ENCODE measurements at regions not wholly inside any gene's neighbourhood (a gene's known extent, or its start where the extent isn't known, plus 50 kb on each side); places are given as distances from the start of the nearest gene placed in this dataset.

GRCh38 chr2:133937669-133938068 lies 316.2 kb upstream of the MGAT5 start:
- no peak for DNase-seq (ENCODE audit: low read depth)
- TF ChIP-seq CTCF (IDR thresholded peaks at IDR 0.05; ENCODE audit: low read depth, low read length, missing control alignments) = no peak
- H3K4me3 ChIP-seq (ENCODE audit: low read depth, low read length) = no peak overlapping the region

- DNase-seq (ENCODE audit: low read depth) = no peak
- no peak for TF ChIP-seq CTCF (IDR thresholded peaks at IDR 0.05; ENCODE audit: low read depth, low read length, missing control alignments)
Measured at GRCh38 chr2:133940134-133940533, 313.7 kb upstream of the MGAT5 start.

GRCh38 chr2:133941666-133942065 lies 312.2 kb upstream of the MGAT5 start:
- DNase-seq (ENCODE audit: low read depth) = no peak
- no peak for TF ChIP-seq CTCF (IDR thresholded peaks at IDR 0.05; ENCODE audit: low read depth, low read length, missing control alignments)
- H3K4me3 ChIP-seq (ENCODE audit: low read depth, low read length) = no peak overlapping the region

More at GRCh38 chr2:133940134-133940533, 313.7 kb upstream of the MGAT5 start:
- H3K4me3 ChIP-seq (ENCODE audit: low read depth, low read length) = no peak overlapping the region

- no peak for TF ChIP-seq CTCF (IDR thresholded peaks at IDR 0.05; ENCODE audit: low read depth, low read length, missing control alignments)
- DNase-seq (ENCODE audit: low read depth) = no peak
- no peak overlapping the region for H3K4me3 ChIP-seq (ENCODE audit: low read depth, low read length)
Measured at GRCh38 chr2:133942398-133942797, 311.5 kb upstream of the MGAT5 start.

- no peak for TF ChIP-seq CTCF (IDR thresholded peaks at IDR 0.05; ENCODE audit: low read depth, low read length, missing control alignments)
- H3K4me3 ChIP-seq (ENCODE audit: low read depth, low read length) = no peak overlapping the region
- no peak for DNase-seq (ENCODE audit: low read depth)
Measured at GRCh38 chr2:133943108-133943507, 310.8 kb upstream of the MGAT5 start.

GRCh38 chr2:133945089-133945488 lies 308.8 kb upstream of the MGAT5 start:
- DNase-seq (ENCODE audit: low read depth) = no peak
- no peak for TF ChIP-seq CTCF (IDR thresholded peaks at IDR 0.05; ENCODE audit: low read depth, low read length, missing control alignments)
- no peak overlapping the region for H3K4me3 ChIP-seq (ENCODE audit: low read depth, low read length)

GRCh38 chr2:133947057-133947456 lies 306.8 kb upstream of the MGAT5 start:
- DNase-seq (ENCODE audit: low read depth) = no peak
- TF ChIP-seq CTCF (IDR thresholded peaks at IDR 0.05; ENCODE audit: low read depth, low read length, missing control alignments) = no peak
- H3K4me3 ChIP-seq (ENCODE audit: low read depth, low read length) = no peak overlapping the region

Measured in GM12864 (cell line).